ENCODE measurements at regions not wholly inside any gene's neighbourhood (a gene's known extent, or its start where the extent isn't known, plus 50 kb on each side); places are given as distances from the start of the nearest gene placed in this dataset.
"Not testable (repeated sequence)": the region's sequence is repeated elsewhere in the genome, so short reads cannot be mapped to it uniquely, and the experiment has no call there.

DNA sequence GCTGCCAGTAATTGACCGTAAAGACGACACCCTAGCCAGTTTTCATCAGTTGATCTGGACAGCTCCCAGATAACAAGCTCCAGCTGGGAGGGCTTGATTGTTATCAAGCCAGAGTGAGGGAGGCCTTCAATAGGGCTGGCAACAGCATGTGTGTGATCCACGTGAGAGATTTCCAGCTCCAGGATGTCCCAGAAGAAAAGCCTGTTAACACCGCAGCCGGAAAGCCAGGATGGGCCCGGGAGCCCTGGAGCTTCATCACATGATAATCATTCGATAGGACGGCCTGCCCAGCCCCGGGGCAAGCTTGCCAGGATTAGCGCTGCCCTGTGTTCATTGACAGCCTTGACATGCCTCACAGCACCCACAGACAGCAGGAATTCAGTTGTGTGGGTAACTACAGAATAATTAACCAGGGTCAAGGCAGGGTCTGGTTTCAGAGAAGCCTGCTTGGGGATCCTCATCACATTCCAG, 182.5 kb downstream of the C1D start:
- no peak for DNase-seq

- no peak for DNase-seq
These were observed 181.0 kb downstream of the C1D start for GRCh38 chr2:67881816-67882215.

- peak; percentile 15 for DNase-seq
These were observed 179.3 kb downstream of the C1D start for GRCh38 chr2:67883316-67884087.

DNA sequence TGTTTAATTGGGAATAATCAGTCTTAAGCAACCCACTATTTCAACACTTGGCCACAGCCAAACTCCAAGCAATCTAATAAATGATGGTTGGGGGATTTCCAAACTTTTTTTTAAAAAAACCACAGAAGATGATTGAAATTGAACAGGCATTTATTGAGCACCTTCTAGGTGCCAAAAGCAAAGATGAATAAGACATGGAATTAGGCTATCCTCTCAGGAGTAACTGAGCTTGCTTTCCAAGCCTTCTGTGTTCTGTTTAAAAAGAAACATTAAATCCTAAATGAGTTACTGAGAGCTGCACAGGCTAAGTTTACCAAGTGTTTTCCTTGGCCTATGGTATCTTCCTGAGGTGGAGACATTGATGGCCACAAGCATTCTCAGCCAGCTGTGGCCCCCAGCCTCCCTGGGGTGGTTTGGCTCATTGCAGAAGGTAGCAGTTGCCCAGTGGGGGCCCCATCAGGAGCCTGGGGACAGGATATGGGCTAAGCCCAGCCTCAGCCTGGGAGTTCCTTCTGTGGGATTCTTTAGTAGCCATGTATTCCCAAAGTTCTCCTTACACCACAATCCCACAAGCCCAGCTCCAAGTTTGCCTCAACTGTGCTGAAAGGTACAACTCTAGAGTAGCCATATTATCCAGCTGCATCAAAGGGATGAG, 174.3 kb downstream of the C1D start:
- no peak for DNase-seq

GRCh38 chr2:67889056-67889455, 173.7 kb downstream of the C1D start:
- DNase-seq: no peak

DNA sequence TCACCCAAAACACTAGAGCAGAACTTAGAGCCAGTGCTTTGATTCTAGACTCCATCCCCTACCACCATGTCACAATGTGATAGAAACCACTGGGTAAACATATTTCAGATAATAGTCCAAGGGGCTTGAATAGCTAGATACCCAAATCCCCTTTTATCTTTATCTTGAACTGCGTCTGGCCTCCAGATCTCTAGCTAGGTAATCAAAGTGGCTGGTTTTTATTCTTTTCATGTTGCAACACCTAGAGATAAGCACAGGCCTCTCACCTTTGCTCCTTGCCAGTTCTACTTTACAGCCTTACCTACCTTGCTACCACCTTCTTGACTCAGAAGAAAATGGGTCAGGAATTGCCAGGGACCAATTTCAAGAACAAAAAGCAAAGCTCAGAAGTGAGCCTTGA, 171.2 kb downstream of the C1D start:
- DNase-seq: no peak

DNA sequence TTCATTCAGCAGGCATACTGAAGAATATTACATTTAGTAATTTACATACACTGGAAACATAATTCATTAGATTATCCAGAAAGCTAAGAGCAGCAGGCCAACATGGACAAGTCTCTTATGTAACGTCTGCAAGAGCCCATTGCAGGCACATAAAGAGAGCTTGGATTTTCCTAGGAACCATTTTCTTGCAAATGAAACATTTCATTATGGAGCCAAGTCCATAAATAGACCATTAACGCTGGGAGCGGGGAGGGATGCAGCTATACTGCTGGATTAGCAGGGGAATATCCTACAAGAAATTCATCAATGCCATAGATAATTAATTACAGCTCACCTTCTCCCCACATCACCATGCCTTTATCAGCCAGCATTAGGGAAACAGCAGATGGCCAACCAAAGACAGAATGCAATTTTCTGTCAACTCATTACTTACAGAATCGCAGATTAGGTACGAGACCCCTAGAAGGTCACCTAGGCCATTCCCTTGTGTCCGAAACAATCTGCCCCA, 170.4 kb downstream of the C1D start:
- DNase-seq: no peak

DNA sequence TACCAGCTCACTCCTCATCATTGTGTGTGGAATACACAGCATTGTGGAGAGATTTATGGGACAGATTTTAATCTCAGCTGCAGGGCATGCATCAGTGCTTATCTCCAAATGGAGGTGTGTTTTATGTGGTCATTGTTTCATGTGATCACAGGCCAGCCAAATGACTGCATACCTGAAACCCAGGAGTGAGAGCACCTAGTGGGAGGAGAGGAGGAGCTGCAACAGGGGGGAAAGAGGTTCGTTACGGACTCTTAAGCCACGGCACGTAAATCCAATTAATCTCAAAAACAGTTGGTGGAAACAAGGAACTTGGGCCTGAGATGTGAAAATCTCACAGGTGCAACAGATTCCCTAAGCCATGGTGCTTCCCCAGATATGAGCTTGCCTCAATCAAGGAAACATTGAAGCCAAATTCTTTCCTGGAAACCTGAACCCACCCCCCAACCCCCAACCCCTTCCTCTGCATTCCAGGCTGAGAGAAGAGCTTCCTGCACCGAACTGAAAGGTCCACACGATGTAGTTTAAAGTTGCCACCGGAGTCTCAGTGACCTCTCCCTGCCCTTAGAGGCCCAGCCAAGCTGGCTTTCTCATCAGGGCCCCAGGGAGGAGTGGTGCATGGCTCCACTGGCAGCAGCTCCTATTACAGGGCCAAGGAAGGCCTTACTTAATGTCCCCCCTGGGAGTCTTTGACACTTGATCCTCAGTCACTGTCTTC, 167.4 kb downstream of the C1D start:
- DNase-seq: no peak

DNA sequence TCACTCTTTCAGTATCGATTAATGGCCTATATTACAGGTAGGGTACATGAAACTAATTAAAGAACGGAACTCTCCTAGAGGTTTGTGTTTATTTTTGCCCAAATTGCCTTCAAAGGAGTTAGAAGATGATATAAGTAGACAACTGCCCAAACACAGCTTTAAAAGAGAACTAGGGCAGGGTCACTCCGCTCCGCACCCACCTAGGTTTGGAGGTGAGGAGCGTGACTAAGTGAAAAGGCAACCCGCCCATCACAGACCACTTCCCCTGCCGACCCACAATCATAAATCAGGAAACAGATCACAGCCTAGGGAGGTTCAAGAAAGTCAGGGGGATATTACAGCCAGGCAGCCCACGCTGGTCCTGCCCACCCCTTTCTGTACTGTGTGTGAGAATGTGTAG, 166.7 kb downstream of the C1D start:
- DNase-seq: no peak

GRCh38 chr2:67896476-67896875, 166.3 kb downstream of the C1D start:
- DNase-seq: no peak

GRCh38 chr2:67898595-67898994, 164.2 kb downstream of the C1D start:
- DNase-seq: no peak

GRCh38 chr2:67899187-67899586, 163.6 kb downstream of the C1D start:
- peak; percentile 51 for DNase-seq

- DNase-seq: no peak
These were observed 162.0 kb downstream of the C1D start for GRCh38 chr2:67900826-67901225.

GRCh38 chr2:67904566-67904965, 158.2 kb downstream of the C1D start:
- no peak for DNase-seq

- DNase-seq: no peak
These were observed 157.8 kb downstream of the C1D start for GRCh38 chr2:67904966-67905365.

- DNase-seq: not testable (repeated sequence)
These were observed 156.3 kb downstream of the C1D start for GRCh38 chr2:67906547-67906946.

DNA sequence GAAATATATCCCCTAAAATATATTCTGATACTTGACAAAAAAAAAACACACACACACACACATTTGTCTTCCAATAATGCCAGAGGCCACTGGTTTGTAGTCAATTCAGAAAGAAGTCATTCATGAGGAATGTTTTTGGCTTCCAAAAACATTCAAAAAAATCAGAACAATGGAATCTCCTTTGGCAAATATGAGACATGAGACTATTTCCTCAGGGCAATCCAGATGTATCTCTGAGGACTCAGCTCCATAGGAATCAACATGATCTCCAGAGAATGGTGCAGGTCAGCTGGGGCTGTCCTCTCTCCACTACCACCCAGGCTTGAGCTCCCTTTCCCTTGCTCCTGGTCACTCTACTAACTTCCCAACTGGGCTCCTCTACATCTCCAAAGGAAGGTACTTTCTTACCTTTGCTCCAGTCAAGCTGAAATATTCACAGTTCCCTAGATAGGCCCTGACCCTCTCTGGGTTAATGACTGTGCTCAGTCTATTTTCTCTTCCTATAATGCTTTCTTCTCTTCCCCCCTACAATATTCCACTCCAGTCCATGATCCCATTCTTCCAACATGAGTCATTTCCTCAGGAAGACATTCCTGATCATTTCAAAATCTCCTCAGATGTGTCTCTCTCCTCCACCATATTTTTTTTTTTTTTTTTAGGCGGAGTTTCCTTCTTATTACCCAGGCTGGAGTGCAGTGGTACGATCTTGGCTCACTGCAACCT, 145.3 kb downstream of the C1D start:
- no peak for DNase-seq

DNA sequence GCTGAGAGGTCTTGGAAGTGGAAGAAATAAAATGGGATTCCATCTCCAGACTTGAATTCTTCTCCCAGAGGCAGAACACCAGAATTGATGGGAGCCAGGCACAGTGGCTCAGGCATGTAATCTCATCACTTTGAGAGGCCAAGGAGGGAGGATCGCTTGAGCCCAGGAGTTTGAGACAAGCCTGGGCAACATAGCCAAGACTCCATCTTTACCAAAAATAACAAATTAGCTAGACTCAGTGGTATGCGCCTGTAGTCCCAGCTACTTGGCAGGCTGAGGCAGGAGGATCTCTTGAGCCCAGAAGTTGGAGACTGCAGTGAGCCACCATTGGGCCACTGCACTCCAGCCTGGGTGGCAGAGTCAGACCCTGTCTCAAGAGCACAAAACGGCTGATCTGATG, 144.3 kb downstream of the C1D start:
- no peak for DNase-seq

- no peak for DNase-seq
These were observed 143.3 kb downstream of the C1D start for GRCh38 chr2:67919490-67919889.

- DNase-seq: no peak
These were observed 140.6 kb downstream of the C1D start for GRCh38 chr2:67922080-67922785.

DNA sequence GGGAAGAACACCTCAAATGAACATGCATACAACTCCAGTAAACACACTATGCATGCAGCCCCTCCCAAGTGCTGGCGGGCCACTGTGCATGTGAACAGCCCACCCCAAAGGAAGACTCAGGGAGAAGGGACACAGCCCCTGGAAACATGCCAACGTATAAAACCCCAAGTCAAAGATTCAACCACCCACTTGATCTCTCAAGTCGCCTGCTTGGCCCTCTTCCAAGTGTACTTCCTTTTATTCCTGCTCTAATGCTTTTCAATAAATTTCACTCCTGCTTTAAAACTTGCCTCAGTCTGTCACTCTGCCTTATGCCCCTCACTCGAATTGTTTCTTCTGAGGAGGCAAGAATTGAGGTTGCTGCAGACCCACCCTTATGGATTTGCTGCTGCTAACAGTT, 139.1 kb downstream of the C1D start:
- DNase-seq: no peak

DNA sequence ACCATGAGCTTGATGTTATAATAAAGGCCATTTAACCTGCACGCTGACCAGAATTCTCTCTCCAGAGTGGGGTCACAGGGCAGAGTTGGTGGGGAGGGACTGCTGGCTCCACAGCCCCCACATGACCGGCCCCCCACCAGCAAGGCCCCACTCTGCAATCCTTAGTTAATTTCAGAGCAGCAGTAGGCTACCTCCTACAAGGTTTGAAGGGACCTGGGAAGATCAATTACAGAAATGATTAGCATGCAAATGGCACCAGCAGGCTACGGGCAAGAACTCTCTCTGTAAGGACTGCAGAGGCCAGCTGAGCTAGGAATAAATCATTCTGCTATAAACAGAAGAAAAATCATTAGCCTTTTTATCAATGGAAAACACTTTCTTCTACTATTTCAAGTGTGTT, 135.3 kb downstream of the C1D start:
- no peak for DNase-seq

Data from NCI-H2081 treated with DMSO at 0.1 percent for 48 hours (cell line).